ENCODE measurements at regions not wholly inside any gene's neighbourhood (a gene's known extent, or its start where the extent isn't known, plus 50 kb on each side); places are given as distances from the start of the nearest gene placed in this dataset.
A peak's percentile ranks its signal among the peaks of the same experiment; 100 is the strongest.

DNA sequence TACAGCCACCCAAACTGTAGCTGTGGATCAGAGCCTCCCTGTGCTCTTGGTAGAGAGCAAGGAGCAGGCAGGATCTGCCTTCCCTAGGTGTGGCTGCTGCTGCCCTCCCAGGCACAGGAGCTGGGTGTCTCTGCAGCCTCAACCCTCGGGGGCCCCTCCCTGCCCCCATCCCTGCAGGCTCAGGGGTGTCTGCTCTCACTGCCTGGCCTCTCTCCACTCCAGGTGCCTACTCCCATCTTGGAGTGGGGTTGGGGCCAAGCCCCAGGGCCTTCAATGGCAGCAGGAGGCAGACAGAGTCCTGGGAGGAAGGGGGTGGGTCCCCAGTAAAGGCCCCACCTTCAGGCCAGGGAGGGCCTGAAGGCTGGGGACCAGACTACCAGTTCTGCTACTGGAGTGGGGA, 189.7 kb upstream of the OSR1 start:
- Histone ChIP-seq H3K27me3 (ENCODE audit: control insufficient read depth, insufficient read depth, low read length, poor library complexity, severe bottlenecking) (no peaks in the 10 kb centered on the region), H3K9ac (ENCODE audit: extremely low read depth, low read length, poor library complexity, severe bottlenecking) (no peak overlapping the region), H3K27ac (ENCODE audit: low read depth, low read length) (no peak overlapping the region), H3K4me3 (ENCODE audit: low read length) (no peak overlapping the region), H3K36me3 (ENCODE audit: control insufficient read depth, insufficient read depth, low read length) (no peaks in the 10 kb centered on the region), H3K9me3 (ENCODE audit: control insufficient read depth, low read length) (no peaks in the 10 kb centered on the region), H3K4me1 (ENCODE audit: control insufficient read depth, insufficient read depth, low read length) (no peaks in the 10 kb centered on the region)
- TF ChIP-seq, protein P1, sequence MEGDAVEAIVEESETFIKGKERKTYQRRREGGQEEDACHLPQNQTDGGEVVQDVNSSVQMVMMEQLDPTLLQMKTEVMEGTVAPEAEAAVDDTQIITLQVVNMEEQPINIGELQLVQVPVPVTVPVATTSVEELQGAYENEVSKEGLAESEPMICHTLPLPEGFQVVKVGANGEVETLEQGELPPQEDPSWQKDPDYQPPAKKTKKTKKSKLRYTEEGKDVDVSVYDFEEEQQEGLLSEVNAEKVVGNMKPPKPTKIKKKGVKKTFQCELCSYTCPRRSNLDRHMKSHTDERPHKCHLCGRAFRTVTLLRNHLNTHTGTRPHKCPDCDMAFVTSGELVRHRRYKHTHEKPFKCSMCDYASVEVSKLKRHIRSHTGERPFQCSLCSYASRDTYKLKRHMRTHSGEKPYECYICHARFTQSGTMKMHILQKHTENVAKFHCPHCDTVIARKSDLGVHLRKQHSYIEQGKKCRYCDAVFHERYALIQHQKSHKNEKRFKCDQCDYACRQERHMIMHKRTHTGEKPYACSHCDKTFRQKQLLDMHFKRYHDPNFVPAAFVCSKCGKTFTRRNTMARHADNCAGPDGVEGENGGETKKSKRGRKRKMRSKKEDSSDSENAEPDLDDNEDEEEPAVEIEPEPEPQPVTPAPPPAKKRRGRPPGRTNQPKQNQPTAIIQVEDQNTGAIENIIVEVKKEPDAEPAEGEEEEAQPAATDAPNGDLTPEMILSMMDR (conservative IDR thresholded peaks at IDR 0.05) = no peak
- Mint-ChIP-seq H3K36me3 (ENCODE audit: low read depth) (no peaks in the 10 kb centered on the region), H3K27ac (no peak overlapping the region), H3K9me3 (no peaks in the 10 kb centered on the region), H3K4me3 (no peak overlapping the region), H3K27me3 (ENCODE audit: insufficient read depth) (peaks cover 2% of the 10 kb centered on the region), H3K4me1 (peaks cover 5% of the 10 kb centered on the region)
- DNase-seq = no peak
- WGBS, 2 experiments (ENCODE audit: insufficient coverage in 1 of 2, insufficient read length in 1 of 2) = 75 to 82% methylated on average over 1 of the region's 1 CpG

DNA sequence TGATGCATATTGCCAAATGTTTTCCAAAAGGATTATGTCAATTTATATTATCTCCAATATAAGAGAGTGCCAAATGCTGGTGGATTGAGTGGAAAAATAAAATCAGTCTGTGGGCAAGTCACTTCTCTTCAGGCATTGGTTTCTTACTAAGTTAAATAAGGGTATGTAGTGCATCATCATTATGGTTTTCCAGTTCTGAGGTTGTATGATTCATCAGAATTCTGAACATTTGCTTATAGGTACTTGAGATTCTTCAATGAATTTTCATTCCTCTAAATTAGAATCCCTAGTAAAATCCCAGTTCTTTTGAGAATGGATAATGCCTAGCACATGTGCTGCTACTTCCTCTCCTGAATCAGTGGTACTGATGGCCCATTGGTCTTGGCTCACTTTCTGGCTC, 188.9 kb upstream of the OSR1 start:
- TF ChIP-seq, protein P1 (conservative IDR thresholded peaks at IDR 0.05) = no peak
- no peaks in the 10 kb centered on the region for H3K36me3 ChIP-seq (ENCODE audit: control insufficient read depth, insufficient read depth, low read length)

DNA sequence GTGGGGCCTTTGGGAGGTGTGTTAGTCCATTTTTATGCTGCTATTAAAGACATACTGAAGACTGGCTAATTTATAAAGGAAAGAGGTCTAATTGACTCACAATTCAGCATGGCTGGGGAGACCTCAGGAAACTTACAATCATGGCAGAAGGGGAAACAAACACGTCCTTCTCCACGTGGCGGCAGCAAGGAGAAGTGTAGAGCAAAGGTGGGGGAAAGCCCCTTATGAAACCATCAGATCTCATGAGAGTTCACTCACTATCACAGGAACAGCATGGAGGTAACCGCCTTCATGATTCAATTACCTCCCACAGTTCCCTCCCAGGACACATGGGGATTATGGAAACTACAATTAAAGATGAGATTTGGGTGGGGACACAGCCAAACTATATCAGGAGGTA, 187.1 kb upstream of the OSR1 start:
- H3K9me3 ChIP-seq (ENCODE audit: control insufficient read depth, low read length) = no peaks in the 10 kb centered on the region
- H3K27ac ChIP-seq (ENCODE audit: low read depth, low read length) = no peak overlapping the region
- no peak for DNase-seq
- H3K27me3 Mint-ChIP-seq (ENCODE audit: insufficient read depth) = no peaks in the 10 kb centered on the region
- H3K4me1 Mint-ChIP-seq = peaks cover 4% of the 10 kb centered on the region
- H3K4me3 Mint-ChIP-seq = no peak overlapping the region
- 86 to 87% methylated on average over 3 to 4 of the region's 4 CpGs for WGBS, 2 experiments (ENCODE audit: insufficient coverage in 1 of 2, insufficient read length in 1 of 2)
- H3K36me3 Mint-ChIP-seq (ENCODE audit: low read depth) = no peaks in the 10 kb centered on the region
- no peaks in the 10 kb centered on the region for H3K27me3 ChIP-seq (ENCODE audit: control insufficient read depth, insufficient read depth, low read length, poor library complexity, severe bottlenecking)
- no peaks in the 10 kb centered on the region for H3K9me3 Mint-ChIP-seq
- no peaks in the 10 kb centered on the region for H3K4me1 ChIP-seq (ENCODE audit: control insufficient read depth, insufficient read depth, low read length)
- H3K36me3 ChIP-seq (ENCODE audit: control insufficient read depth, insufficient read depth, low read length) = no peaks in the 10 kb centered on the region
- H3K27ac Mint-ChIP-seq = no peak overlapping the region
- no peak overlapping the region for H3K9ac ChIP-seq (ENCODE audit: extremely low read depth, low read length, poor library complexity, severe bottlenecking)
- TF ChIP-seq, protein P1 (conservative IDR thresholded peaks at IDR 0.05) = peak; percentile 27
- no peak overlapping the region for H3K4me3 ChIP-seq (ENCODE audit: low read length)

More for the DNA sequence above, 188.9 kb upstream of the OSR1 start:
- H3K27me3 ChIP-seq (ENCODE audit: control insufficient read depth, insufficient read depth, low read length, poor library complexity, severe bottlenecking) = no peaks in the 10 kb centered on the region
- Mint-ChIP-seq H3K27ac (no peak overlapping the region), H3K27me3 (ENCODE audit: insufficient read depth) (peaks cover 2% of the 10 kb centered on the region), H3K36me3 (ENCODE audit: low read depth) (no peaks in the 10 kb centered on the region), H3K4me1 (peaks cover 5% of the 10 kb centered on the region), H3K4me3 (no peak overlapping the region), H3K9me3 (no peaks in the 10 kb centered on the region)
- H3K4me3 ChIP-seq (ENCODE audit: low read length) = no peak overlapping the region
- H3K4me1 ChIP-seq (ENCODE audit: control insufficient read depth, insufficient read depth, low read length) = no peaks in the 10 kb centered on the region
- no peaks in the 10 kb centered on the region for H3K9me3 ChIP-seq (ENCODE audit: control insufficient read depth, low read length)
- no peak for DNase-seq
- no peak overlapping the region for H3K9ac ChIP-seq (ENCODE audit: extremely low read depth, low read length, poor library complexity, severe bottlenecking)
- H3K27ac ChIP-seq (ENCODE audit: low read depth, low read length) = no peak overlapping the region
